Skeletal muscle tissue (tissue), 3 donors: ENCODE measurements at regions not wholly inside any gene's neighbourhood (a gene's known extent, or its start where the extent isn't known, plus 50 kb on each side); places are given as distances from the start of the nearest gene placed in this dataset.
A peak's percentile ranks its signal among the peaks of the same experiment; 100 is the strongest.

Experiments used
- H3K27ac ChIP-seq: one replicate; pipeline ENCODE4 v1.7.0; 2013; ENCODE audit warnings: mild to moderate bottlenecking, low read depth, low read length, inconsistent platforms
- H3K27me3 ChIP-seq, 3 donors: one replicate each; pipeline ENCODE4 v1.7.0; 2013; ENCODE audit warnings: low read length in 3 of 3; ENCODE audit not compliant: control insufficient read depth in 3 of 3, insufficient read depth in 3 of 3
- H3K36me3 ChIP-seq, 3 donors: one replicate each; pipeline ENCODE4 v1.7.0; 2013; ENCODE audit warnings: low read length in 3 of 3; ENCODE audit not compliant: control insufficient read depth in 3 of 3, insufficient read depth in 3 of 3
- H3K4me1 ChIP-seq, 3 donors: one replicate each; pipeline ENCODE4 v1.7.0; 2013; ENCODE audit warnings: low read length in 3 of 3, mild to moderate bottlenecking in 3 of 3; ENCODE audit not compliant: control insufficient read depth in 3 of 3, insufficient read depth in 3 of 3
- H3K4me3 ChIP-seq, 3 donors: one replicate each; pipeline ENCODE4 v1.7.0; 2013; ENCODE audit warnings: low read length in 3 of 3
- H3K9ac ChIP-seq, 3 donors: one replicate each; pipeline ENCODE4 v1.7.0; 2013; ENCODE audit warnings: low read length in 3 of 3, mild to moderate bottlenecking in 3 of 3, moderate library complexity in 2 of 3, low read depth in 1 of 3
- H3K9me3 ChIP-seq, 3 donors: one replicate each; pipeline ENCODE4 v1.7.0; 2013; ENCODE audit warnings: low read length in 3 of 3; ENCODE audit not compliant: control insufficient read depth in 3 of 3
- donor health status: Osteomylitis.

GRCh38 chr1:116306840-116307442 is 66.1 kb upstream of the ATP1A1 start:
- Histone ChIP-seq H3K9me3 (no peaks in the 10 kb centered on the region), H3K27ac (no peak overlapping the region), H3K4me3 (no peak overlapping the region), H3K4me1 (peaks cover 8 to 16% (median 12%) of the 10 kb centered on the region in 3 donors), H3K9ac (no peak overlapping the region), H3K27me3 (no peaks in the 10 kb centered on the region), H3K36me3 (no peaks in the 10 kb centered on the region)

GRCh38 chr1:116308276-116308675 is 64.8 kb upstream of the ATP1A1 start:
- Histone ChIP-seq H3K27me3 (no peaks in the 10 kb centered on the region), H3K9me3 (no peaks in the 10 kb centered on the region), H3K9ac (no peak overlapping the region), H3K36me3 (no peaks in the 10 kb centered on the region), H3K4me3 (no peak overlapping the region), H3K4me1 (peaks cover 8 to 25% (median 19%) of the 10 kb centered on the region in 3 donors), H3K27ac (no peak overlapping the region)

- peaks cover 8 to 25% (median 19%) of the 10 kb centered on the region in 3 donors for H3K4me1 ChIP-seq
- no peaks in the 10 kb centered on the region for H3K9me3 ChIP-seq
- no peak overlapping the region for H3K27ac ChIP-seq
- no peak overlapping the region for H3K9ac ChIP-seq
- no peaks in the 10 kb centered on the region for H3K27me3 ChIP-seq
- H3K36me3 ChIP-seq: no peaks in the 10 kb centered on the region
- no peak overlapping the region for H3K4me3 ChIP-seq
Measured at GRCh38 chr1:116309090-116309870, 63.8 kb upstream of the ATP1A1 start.

GRCh38 chr1:116310180-116310579 is 62.9 kb upstream of the ATP1A1 start:
- no peak overlapping the region for H3K9ac ChIP-seq
- no peaks in the 10 kb centered on the region for H3K9me3 ChIP-seq
- H3K36me3 ChIP-seq: no peaks in the 10 kb centered on the region
- no peak overlapping the region for H3K27ac ChIP-seq
- H3K4me1 ChIP-seq: peaks cover 8 to 25% (median 19%) of the 10 kb centered on the region in 3 donors
- H3K27me3 ChIP-seq: no peaks in the 10 kb centered on the region
- H3K4me3 ChIP-seq: no peak overlapping the region

GRCh38 chr1:116311193-116311592 is 61.9 kb upstream of the ATP1A1 start:
- H3K4me3 ChIP-seq: no peak overlapping the region
- H3K27me3 ChIP-seq: no peaks in the 10 kb centered on the region
- H3K36me3 ChIP-seq: no peaks in the 10 kb centered on the region
- H3K9me3 ChIP-seq: no peaks in the 10 kb centered on the region
- peaks cover 8 to 25% (median 19%) of the 10 kb centered on the region in 3 donors for H3K4me1 ChIP-seq
- no peak overlapping the region for H3K9ac ChIP-seq
- peak overlapping the region; percentile 26 for H3K27ac ChIP-seq

GRCh38 chr1:116311756-116312680 is 61.0 kb upstream of the ATP1A1 start:
- H3K4me3 ChIP-seq: peak overlapping the region in 1 of 3 donors; percentile 25
- H3K9ac ChIP-seq: no peak overlapping the region
- no peaks in the 10 kb centered on the region for H3K27me3 ChIP-seq
- H3K4me1 ChIP-seq: peaks cover 8 to 25% (median 19%) of the 10 kb centered on the region in 3 donors
- H3K36me3 ChIP-seq: no peaks in the 10 kb centered on the region
- H3K27ac ChIP-seq: peak overlapping the region; percentile 26
- H3K9me3 ChIP-seq: no peaks in the 10 kb centered on the region

GRCh38 chr1:116312681-116313069 is 60.4 kb upstream of the ATP1A1 start:
- Histone ChIP-seq H3K27me3 (no peaks in the 10 kb centered on the region), H3K27ac (peak overlapping the region; percentile 26), H3K9ac (no peak overlapping the region), H3K36me3 (no peaks in the 10 kb centered on the region), H3K4me3 (no peak overlapping the region), H3K9me3 (no peaks in the 10 kb centered on the region), H3K4me1 (peaks cover 8 to 25% (median 19%) of the 10 kb centered on the region in 3 donors)

- Histone ChIP-seq H3K9me3 (no peaks in the 10 kb centered on the region), H3K9ac (no peak overlapping the region), H3K36me3 (no peaks in the 10 kb centered on the region), H3K27ac (no peak overlapping the region), H3K4me3 (no peak overlapping the region), H3K4me1 (peaks cover 8 to 25% (median 19%) of the 10 kb centered on the region in 3 donors), H3K27me3 (no peaks in the 10 kb centered on the region)
Measured at GRCh38 chr1:116313776-116314175, 59.3 kb upstream of the ATP1A1 start.

- no peak overlapping the region for H3K9ac ChIP-seq
- H3K4me1 ChIP-seq: peaks cover 5 to 24% (median 19%) of the 10 kb centered on the region in 3 donors
- H3K27me3 ChIP-seq: no peaks in the 10 kb centered on the region
- no peaks in the 10 kb centered on the region for H3K9me3 ChIP-seq
- no peak overlapping the region for H3K4me3 ChIP-seq
- no peak overlapping the region for H3K27ac ChIP-seq
- H3K36me3 ChIP-seq: no peaks in the 10 kb centered on the region
Measured at GRCh38 chr1:116314305-116314919, 58.6 kb upstream of the ATP1A1 start.
